Activated CD4-positive, alpha-beta T cell treated with anti-CD3 and anti-CD28 coated beads for 48 hours (primary cell): ENCODE measurements at regions not wholly inside any gene's neighbourhood (a gene's known extent, or its start where the extent isn't known, plus 50 kb on each side); places are given as distances from the start of the nearest gene placed in this dataset.
"Not testable (repeated sequence)": the region's sequence is repeated elsewhere in the genome, so short reads cannot be mapped to it uniquely, and the experiment has no call there.

Experiments used
- DNase-seq: peaks from one replicate; pipeline ENCODE4 v3.0.0-alpha.2; 2020

GRCh38 chr1:3992746-3993145 is 92.7 kb upstream of the C1orf174 start:
- no peak for DNase-seq

GRCh38 chr1:3993619-3994375 is 93.7 kb upstream of the C1orf174 start:
- DNase-seq = no peak

- DNase-seq = no peak
Observed at GRCh38 chr1:3995141-3995780, 95.2 kb upstream of the C1orf174 start.

GRCh38 chr1:3996846-3997705 is 97.0 kb upstream of the C1orf174 start:
- no peak for DNase-seq

GRCh38 chr1:3998086-3998485 is 98.0 kb upstream of the C1orf174 start:
- no peak for DNase-seq

GRCh38 chr1:3999514-3999913 is 99.4 kb upstream of the C1orf174 start:
- DNase-seq = not testable (repeated sequence)

- no peak for DNase-seq
Observed at GRCh38 chr1:3999941-4000735, 100.1 kb upstream of the C1orf174 start.

- DNase-seq = no peak
Observed at GRCh38 chr1:4000811-4001251, 100.8 kb upstream of the C1orf174 start.

GRCh38 chr1:4001461-4001860 is 101.4 kb upstream of the C1orf174 start:
- DNase-seq = no peak

- no peak for DNase-seq
Observed at GRCh38 chr1:4002061-4002521, 102.0 kb upstream of the C1orf174 start.

GRCh38 chr1:4002741-4003140 is 102.7 kb upstream of the C1orf174 start:
- no peak for DNase-seq

GRCh38 chr1:4003846-4004505 is 103.9 kb upstream of the C1orf174 start:
- no peak for DNase-seq

- DNase-seq = no peak
Observed at GRCh38 chr1:4004635-4005430, 104.8 kb upstream of the C1orf174 start.

GRCh38 chr1:4005431-4005830 is 105.4 kb upstream of the C1orf174 start:
- no peak for DNase-seq

GRCh38 chr1:4006676-4007374 is 106.8 kb upstream of the C1orf174 start:
- no peak for DNase-seq

GRCh38 chr1:4010284-4010683 is 110.2 kb upstream of the C1orf174 start:
- no peak for DNase-seq

GRCh38 chr1:4010814-4011605 is 110.9 kb upstream of the C1orf174 start:
- no peak for DNase-seq

GRCh38 chr1:4016351-4017130 is 116.5 kb upstream of the C1orf174 start:
- no peak for DNase-seq
